HuH-7 (cell line): ENCODE measurements at regions not wholly inside any gene's neighbourhood (a gene's known extent, or its start where the extent isn't known, plus 50 kb on each side); places are given as distances from the start of the nearest gene placed in this dataset.

Experiments used
- DNase-seq: peaks from one replicate; pipeline ENCODE4 v3.0.0; 2011; ENCODE audit warnings: low spot score

DNA sequence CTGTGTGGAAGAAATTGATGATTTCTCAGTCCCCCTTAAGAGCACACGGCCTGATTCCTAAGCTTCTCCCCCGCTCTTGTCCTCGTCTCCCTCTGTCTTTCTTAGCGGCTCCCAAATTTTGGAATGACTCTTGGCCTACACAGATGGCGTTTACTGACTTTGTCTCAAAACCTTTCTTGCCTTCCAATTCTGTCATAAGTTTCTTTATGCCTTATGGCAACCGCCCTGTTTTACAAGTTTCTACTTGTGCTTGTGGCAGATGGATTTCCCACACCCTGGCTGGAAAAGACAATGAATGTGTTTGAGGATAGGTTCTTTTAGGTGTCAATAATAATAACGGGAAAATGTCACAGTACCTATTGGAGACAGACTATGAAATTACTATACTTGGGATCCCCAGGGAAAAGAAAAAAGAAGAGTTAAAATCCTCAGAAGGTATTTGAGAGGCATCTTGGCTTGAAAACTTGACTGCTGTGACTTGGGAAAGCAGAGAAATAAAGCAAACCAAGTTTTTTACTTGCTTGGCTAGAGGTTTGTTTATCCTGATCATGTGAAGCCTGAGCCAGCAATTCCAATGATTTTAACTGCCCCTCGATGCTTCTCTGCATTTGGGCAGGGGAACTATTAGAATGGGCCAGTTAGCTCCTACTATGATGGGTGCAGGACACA is 276.4 kb downstream of the HRH4 start:
- no peak for DNase-seq

DNA sequence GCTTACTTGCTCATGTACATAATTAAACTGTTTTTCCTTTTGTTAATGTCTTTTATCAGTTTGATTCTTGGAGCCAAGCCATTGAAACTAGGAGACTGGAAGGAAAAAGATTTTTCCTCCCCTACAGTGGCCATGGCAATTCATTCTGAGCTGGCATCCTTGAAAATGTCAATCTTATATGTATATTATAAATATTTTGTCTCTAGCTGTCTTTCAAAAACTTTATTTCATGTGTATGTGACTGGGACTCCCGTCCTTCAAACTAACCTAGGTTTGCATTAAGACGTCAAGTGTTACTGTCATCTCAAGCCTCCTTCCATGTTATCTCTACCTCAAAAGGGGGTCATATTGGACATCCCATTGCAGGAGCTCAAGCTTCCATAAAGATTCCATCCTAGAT is 280.4 kb downstream of the HRH4 start:
- DNase-seq, result no peak

GRCh38 chr18:24741321-24741720 is 280.9 kb downstream of the HRH4 start:
- no peak for DNase-seq

GRCh38 chr18:24741965-24742724 is 281.7 kb downstream of the HRH4 start:
- DNase-seq, result no peak

GRCh38 chr18:24754583-24755253 is 294.3 kb downstream of the HRH4 start:
- no peak for DNase-seq

DNA sequence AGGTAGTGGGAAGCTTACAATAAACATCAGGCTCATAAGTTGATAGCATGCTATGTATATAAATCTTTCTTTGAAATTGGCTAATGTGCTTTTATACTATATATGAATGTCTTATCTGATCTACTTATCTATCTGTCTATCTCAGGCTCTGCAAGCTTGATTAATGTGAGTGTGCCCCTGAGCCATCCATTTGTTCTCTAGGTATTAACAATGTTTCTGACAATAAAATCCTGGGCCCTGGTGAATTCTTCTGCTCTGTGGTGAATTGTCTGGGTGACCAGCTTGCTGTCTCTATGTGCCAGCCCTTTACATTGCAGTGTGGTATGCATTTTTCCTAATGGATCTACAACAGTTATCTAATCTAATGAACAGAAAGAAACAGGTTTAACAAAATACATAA is 295.9 kb downstream of the HRH4 start:
- DNase-seq, result no peak

DNA sequence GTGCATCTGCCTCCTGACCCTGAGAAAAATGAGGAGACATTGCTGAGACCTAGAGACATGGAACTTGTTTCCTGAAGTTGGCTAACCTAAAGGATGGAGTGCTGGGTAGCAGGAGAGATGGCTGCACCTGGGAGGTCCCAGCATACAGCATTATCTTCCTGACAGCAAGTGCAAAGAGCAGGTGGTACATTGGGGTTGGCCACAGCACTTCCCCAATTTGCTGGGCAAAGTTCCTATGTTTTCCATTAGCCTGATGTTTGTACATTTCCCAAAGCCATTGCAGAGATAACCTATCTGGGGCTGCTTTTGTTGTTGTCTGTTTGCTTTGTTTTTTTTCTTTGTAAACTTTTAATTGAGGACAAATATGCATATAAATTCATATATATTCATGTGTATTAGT is 296.7 kb downstream of the HRH4 start:
- DNase-seq, result no peak

- DNase-seq, result no peak
These were observed 301.3 kb downstream of the HRH4 start for GRCh38 chr18:24761765-24762164.

DNA sequence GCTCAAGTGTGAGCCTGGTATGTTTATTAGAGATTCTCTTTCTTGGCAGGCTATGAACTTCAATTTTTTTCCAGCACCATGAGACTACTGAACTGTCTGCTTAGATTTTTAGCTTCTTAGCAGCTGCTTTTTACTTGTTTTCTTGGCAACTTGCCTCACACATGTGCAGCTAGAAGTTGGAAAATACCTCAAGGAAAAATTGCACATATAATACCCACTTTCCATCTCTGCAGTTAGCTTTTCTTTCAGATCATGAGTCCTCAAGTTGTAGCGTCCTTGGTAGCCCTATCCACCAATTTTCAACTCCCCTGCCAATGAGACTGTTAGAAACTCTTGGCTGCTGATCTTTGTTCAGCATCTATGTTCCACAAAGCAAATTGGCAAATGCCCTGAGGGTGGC is 302.1 kb downstream of the HRH4 start:
- DNase-seq, result no peak

GRCh38 chr18:24763765-24764513 is 303.5 kb downstream of the HRH4 start:
- DNase-seq, result no peak

GRCh38 chr18:24764766-24765165 is 304.3 kb downstream of the HRH4 start:
- no peak for DNase-seq

GRCh38 chr18:24766376-24766775 is 305.9 kb downstream of the HRH4 start:
- DNase-seq, result no peak

- no peak for DNase-seq
These were observed 310.0 kb downstream of the HRH4 start for GRCh38 chr18:24770311-24771024.

DNA sequence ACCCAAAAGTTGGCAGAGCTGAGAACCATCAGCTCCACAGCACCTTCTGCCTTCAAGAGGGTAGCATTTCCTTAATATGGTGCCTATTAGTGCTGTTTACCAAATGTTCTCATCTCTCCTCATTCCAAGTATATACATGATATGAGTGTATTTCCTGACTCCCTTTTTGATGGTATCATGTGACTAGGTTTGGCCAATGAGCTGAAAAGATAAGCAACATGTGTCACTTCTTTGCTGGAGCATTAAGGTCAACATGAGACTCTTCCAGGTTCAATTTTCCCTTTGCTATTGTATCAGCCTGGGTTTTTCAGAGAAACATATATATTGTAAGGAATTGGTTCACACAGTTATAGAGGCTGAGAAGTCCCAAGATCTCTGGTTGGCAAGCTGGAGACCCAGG is 310.9 kb downstream of the HRH4 start:
- no peak for DNase-seq

DNA sequence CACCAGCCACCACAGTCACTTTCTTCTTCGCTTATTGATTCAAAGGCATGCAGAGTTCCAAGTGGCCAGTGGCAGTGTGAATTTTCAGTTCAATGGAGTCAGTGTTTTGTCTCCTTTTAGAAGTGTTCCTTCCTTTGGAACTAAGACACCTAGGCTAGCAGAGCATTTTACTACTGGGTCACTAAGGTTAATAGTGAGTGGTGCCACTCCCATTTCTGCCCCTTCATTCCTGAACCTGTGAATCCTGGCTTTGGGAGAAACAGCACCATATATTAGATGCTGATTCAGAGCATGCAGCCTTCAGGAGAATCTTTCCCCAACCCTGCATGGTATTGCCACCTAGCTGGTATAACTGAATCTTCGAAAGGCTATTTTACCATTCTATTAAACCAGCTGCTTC is 312.7 kb downstream of the HRH4 start:
- DNase-seq, result no peak

- no peak for DNase-seq
These were observed 315.6 kb downstream of the HRH4 start for GRCh38 chr18:24776019-24776418.

DNA sequence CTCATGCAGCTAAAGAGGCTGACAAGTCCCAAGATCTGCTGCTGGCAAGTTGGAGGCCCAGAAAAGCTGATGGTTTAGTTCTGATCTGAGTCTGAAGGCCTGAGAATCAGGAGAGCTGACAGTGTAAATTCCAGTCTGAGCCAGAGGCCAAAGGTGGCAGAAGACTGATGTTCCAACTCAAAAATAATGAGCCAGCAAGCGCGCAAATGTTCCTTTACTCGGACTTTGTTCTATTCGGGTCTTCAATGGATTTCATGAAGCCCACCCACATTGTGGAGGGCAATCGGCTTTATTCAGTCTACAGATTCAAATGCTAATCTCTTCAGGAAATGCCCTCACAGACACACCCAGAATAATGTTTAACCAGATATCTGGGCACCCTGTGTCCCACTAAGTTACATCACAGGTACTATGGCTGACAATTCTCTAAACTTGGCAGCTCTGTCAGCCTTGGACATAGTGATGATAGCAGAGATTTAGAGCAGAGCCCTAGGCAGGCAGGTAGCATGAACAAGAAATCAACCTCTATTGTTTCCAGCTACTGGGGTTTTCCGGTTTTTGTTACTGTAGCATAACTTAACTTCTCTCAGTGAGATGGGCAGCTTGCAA is 318.5 kb downstream of the HRH4 start:
- no peak for DNase-seq

GRCh38 chr18:24782566-24782965 is 322.1 kb downstream of the HRH4 start:
- no peak for DNase-seq

DNA sequence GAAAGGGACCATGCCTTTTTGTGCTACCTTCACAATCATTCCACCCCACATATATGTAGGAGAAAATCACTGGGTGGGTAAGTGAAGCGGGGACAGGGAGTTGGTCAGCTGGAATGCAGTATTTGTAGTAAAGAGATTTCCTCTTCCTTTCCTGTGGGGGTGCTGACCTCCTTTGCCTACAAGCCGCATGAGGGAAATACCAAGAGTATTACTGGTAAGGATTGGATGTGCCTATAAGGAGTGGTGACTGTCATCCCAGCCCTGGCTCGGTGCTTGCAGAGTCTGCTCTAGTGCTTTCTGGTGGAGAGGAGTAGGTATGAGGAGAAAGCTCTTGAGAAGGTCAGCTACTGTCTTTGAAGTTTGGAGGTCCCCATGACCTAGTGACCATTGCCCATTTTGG is 324.6 kb downstream of the HRH4 start:
- DNase-seq, result no peak

DNA sequence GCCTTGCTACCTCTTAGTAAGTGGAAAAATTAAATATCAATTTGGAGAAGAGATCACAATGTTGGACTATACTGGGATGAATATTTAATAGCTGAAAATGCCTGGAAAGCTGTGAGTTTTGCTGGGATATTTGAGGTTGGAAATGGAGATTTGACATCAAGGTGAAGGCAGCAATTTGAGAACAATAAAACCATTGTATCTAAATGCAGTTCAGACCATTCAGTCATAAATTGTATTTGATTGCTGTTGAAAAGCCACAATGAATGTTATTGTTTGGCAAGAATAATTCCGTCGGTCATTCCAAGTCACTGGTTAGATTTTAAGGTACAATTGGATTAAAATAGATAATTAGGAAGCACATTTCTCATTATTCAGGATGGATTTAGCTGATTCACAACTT is 325.6 kb downstream of the HRH4 start:
- no peak for DNase-seq

DNA sequence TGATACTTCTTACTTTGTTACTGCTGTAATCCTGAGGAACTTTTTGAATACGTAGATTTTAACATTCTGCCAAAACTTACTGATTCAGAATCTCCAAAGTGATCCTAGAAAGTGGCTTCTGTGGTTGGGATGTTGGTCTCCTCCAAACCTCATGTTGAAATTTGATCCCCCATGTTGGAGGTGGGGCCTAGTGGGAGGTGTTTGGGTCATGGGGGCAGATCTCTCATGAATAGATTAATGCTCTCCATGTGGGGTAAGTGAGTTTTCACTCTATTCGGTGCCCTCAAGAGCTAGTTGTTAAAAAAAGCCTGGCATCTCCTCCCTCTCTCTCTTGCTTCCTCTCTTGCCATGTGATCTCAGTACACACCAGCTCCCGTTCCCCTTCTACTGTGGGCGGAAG is 329.9 kb downstream of the HRH4 start:
- no peak for DNase-seq
